H1 (cell line): ENCODE measurements at regions not wholly inside any gene's neighbourhood (a gene's known extent, or its start where the extent isn't known, plus 50 kb on each side); places are given as distances from the start of the nearest gene placed in this dataset.

Experiments used
- EZH2 ChIP-seq: fragments of 200-600 bp; sonication (generic); IDR thresholded peaks from 2 replicates; pipeline ENCODE4 v1.7.1; 2012; ENCODE audit warnings: low read depth, mild to moderate bottlenecking, moderate library complexity, low read length, inconsistent platforms; ENCODE audit not compliant: severe bottlenecking
- KDM1A ChIP-seq: fragments of 200-600, 300-600 bp; sonication (generic); IDR thresholded peaks from 2 replicates; pipeline ENCODE4 v1.7.1; 2016; ENCODE audit warnings: mild to moderate bottlenecking, low read length, borderline replicate concordance
- POLR2A ChIP-seq, 2 experiments: IDR thresholded peaks; 1 replicate in 1 of 2; 2 replicates in 1 of 2; pipeline ENCODE4 v1.6.1; 2011; ENCODE audit warnings: low read depth in 2 of 2, low read length in 2 of 2, mild to moderate bottlenecking in 2 of 2; ENCODE audit errors: control extremely low read depth in 1 of 2
- TF ChIP-seq, protein P1 (sequence below): IDR thresholded peaks from 2 replicates; pipeline ENCODE4 v1.6.1; 2012; ENCODE audit warnings: low read length, inconsistent platforms
- TF ChIP-seq, protein P2 (sequence below): IDR thresholded peaks from 2 replicates; pipeline ENCODE4 v1.6.1; 2011; ENCODE audit warnings: low read length, improper control_type of control experiment
- TF ChIP-seq, protein P3 (sequence below): IDR thresholded peaks from 2 replicates; pipeline ENCODE4 v1.6.1; 2012; ENCODE audit warnings: inconsistent platforms

DNA sequence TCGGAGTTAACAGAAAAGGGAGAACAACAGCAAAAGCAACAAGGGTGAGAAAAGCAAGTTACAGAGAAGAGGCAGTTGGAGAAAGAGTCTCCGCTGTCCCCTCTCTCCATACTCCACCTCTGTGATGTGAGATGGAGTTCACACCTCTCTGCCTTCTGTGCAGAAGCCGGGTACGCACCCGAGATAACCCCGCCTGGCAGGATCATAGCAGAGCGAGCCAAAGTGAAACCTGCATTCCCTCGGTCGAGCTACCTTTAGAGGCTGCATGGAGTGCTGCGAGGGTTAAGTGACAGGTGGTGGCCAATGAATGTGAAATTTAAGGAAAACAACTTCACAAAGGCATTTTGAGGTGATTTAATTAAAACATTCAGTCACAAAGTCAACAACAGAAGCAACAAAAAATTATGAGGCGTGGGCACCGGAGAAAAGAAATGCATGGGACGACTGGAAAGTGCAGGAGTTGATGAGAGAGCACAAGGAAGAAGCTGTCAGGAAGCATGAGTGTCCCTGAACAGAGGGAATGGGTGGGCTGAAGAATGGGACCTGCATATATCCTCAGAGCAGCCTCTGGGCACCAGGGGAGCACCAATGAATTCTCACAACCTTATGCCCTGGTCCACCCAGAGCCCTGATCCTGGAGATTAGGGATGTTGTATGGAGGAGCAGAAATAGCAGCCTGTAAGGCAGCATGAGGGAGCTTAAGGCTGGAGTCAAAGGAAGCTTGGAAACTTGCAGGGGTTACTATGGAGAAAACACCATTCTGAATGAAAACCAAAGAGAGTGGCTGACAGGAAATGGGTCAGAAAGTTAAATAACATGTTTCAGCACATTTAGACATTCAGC lies 208.3 kb downstream of the EMP1 start:
- TF ChIP-seq, protein P1, sequence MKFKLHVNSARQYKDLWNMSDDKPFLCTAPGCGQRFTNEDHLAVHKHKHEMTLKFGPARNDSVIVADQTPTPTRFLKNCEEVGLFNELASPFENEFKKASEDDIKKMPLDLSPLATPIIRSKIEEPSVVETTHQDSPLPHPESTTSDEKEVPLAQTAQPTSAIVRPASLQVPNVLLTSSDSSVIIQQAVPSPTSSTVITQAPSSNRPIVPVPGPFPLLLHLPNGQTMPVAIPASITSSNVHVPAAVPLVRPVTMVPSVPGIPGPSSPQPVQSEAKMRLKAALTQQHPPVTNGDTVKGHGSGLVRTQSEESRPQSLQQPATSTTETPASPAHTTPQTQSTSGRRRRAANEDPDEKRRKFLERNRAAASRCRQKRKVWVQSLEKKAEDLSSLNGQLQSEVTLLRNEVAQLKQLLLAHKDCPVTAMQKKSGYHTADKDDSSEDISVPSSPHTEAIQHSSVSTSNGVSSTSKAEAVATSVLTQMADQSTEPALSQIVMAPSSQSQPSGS, result no peak
- TF ChIP-seq EZH2, result no peak
- TF ChIP-seq, protein P2, sequence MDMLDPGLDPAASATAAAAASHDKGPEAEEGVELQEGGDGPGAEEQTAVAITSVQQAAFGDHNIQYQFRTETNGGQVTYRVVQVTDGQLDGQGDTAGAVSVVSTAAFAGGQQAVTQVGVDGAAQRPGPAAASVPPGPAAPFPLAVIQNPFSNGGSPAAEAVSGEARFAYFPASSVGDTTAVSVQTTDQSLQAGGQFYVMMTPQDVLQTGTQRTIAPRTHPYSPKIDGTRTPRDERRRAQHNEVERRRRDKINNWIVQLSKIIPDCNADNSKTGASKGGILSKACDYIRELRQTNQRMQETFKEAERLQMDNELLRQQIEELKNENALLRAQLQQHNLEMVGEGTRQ, result no peak
- TF ChIP-seq POLR2A (IDR thresholded peaks at IDR 0.05; ENCODE audit: control extremely low read depth in 1 of 2, low read depth in 2 of 2, low read length in 2 of 2), result no peak
- no peak for TF ChIP-seq KDM1A
- TF ChIP-seq, protein P3, sequence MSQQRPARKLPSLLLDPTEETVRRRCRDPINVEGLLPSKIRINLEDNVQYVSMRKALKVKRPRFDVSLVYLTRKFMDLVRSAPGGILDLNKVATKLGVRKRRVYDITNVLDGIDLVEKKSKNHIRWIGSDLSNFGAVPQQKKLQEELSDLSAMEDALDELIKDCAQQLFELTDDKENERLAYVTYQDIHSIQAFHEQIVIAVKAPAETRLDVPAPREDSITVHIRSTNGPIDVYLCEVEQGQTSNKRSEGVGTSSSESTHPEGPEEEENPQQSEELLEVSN, result no peak
